NB4 (cell line): ENCODE measurements at regions not wholly inside any gene's neighbourhood (a gene's known extent, or its start where the extent isn't known, plus 50 kb on each side); places are given as distances from the start of the nearest gene placed in this dataset.

Experiments used
- DNase-seq: peaks from one replicate; pipeline ENCODE4 v3.0.0; 2010; ENCODE audit warnings: low read depth
- H3K4me3 ChIP-seq: one replicate; pipeline ENCODE4 v1.5.1; 2011; ENCODE audit warnings: mild to moderate bottlenecking, low read depth, low read length, moderate library complexity
- MAX ChIP-seq: IDR thresholded peaks from 2 replicates; pipeline ENCODE4 v1.6.1; 2011; ENCODE audit warnings: low read depth, low read length
- MYC ChIP-seq: IDR thresholded peaks from 2 replicates; pipeline ENCODE4 v1.6.1; 2011; ENCODE audit warnings: low read depth, low read length
- POLR2A ChIP-seq: IDR thresholded peaks from 2 replicates; pipeline ENCODE4 v1.6.1; 2011; ENCODE audit warnings: mild to moderate bottlenecking; ENCODE audit not compliant: insufficient read length; ENCODE audit errors: extremely low read depth
- TF ChIP-seq, protein P1 (sequence below): IDR thresholded peaks from one replicate; pipeline ENCODE4 v1.5.1; 2012; ENCODE audit warnings: low read depth, low read length

DNA sequence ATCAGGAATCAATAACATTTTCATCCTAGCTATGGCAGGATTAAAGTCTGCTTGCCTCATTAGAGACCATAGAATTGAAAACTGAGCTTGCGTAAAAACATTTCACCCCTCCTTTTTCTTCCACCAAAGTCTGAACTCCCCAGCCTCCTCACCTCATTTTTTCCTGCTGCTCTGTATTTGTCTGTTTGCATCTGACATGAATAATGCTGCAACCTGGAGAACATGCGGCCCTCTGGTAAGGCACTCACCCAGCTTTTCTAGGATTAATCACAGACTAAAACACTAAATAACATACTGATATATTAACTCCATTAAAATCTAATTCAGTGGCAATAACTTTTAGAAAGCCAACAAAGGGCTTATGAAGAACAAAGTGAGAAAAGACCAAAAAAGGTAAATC is 677.7 kb upstream of the NRSN1 start:
- DNase-seq: no peak

GRCh38 chr6:23454080-23454976 is 671.7 kb upstream of the NRSN1 start:
- TF ChIP-seq, protein P1, sequence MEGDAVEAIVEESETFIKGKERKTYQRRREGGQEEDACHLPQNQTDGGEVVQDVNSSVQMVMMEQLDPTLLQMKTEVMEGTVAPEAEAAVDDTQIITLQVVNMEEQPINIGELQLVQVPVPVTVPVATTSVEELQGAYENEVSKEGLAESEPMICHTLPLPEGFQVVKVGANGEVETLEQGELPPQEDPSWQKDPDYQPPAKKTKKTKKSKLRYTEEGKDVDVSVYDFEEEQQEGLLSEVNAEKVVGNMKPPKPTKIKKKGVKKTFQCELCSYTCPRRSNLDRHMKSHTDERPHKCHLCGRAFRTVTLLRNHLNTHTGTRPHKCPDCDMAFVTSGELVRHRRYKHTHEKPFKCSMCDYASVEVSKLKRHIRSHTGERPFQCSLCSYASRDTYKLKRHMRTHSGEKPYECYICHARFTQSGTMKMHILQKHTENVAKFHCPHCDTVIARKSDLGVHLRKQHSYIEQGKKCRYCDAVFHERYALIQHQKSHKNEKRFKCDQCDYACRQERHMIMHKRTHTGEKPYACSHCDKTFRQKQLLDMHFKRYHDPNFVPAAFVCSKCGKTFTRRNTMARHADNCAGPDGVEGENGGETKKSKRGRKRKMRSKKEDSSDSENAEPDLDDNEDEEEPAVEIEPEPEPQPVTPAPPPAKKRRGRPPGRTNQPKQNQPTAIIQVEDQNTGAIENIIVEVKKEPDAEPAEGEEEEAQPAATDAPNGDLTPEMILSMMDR: no peak
- no peak for TF ChIP-seq POLR2A
- TF ChIP-seq MYC: no peak
- no peak for TF ChIP-seq MAX
- DNase-seq: no peak
- no peak overlapping the region for H3K4me3 ChIP-seq

More for the DNA sequence above, 677.7 kb upstream of the NRSN1 start:
- TF ChIP-seq MYC (no peak), MAX (no peak), POLR2A (no peak)
- TF ChIP-seq, protein P1: no peak
- no peak overlapping the region for H3K4me3 ChIP-seq

- H3K4me3 ChIP-seq: no peak overlapping the region
- TF ChIP-seq POLR2A: no peak
- TF ChIP-seq MYC: no peak
- TF ChIP-seq MAX: no peak
- TF ChIP-seq, protein P1: no peak
- no peak for DNase-seq
Observed at GRCh38 chr6:23455754-23456153, 670.3 kb upstream of the NRSN1 start.

DNA sequence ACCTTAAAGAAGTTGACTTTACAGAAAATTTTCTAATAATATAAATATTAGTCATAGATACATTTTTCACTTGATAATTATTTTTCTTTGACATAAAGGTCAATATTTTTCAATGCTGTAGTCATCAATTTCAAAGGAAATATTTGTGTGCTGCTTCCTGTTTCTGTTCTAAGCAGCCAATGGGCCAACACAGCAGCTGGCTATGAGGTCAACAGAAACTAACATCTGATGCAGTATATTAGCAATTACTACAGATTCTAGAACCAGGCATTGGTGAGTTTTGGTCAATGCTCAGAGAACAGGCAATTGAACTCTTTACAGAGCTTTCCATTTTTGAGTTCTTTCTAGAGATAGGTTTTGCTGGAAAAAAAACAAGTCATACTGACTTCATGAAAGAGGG is 669.6 kb upstream of the NRSN1 start:
- TF ChIP-seq MYC (no peak), POLR2A (no peak), MAX (no peak)
- TF ChIP-seq, protein P1: no peak
- no peak for DNase-seq
- H3K4me3 ChIP-seq: no peak overlapping the region

GRCh38 chr6:23457321-23457720 is 668.7 kb upstream of the NRSN1 start:
- TF ChIP-seq, protein P1: no peak
- no peak for TF ChIP-seq MYC
- TF ChIP-seq MAX: no peak
- TF ChIP-seq POLR2A: no peak
- DNase-seq: no peak
- no peak overlapping the region for H3K4me3 ChIP-seq
